Thyroid gland (tissue), 4 donors: ENCODE measurements at regions not wholly inside any gene's neighbourhood (a gene's known extent, or its start where the extent isn't known, plus 50 kb on each side); places are given as distances from the start of the nearest gene placed in this dataset.

Experiments used
- CTCF ChIP-seq, 6 experiments: fragments of 200-600 bp in 3 of 6; fragments of 450-650 bp in 3 of 6; sonication (generic) in 3 of 6; IDR thresholded peaks; one replicate each; pipeline ENCODE4 v1.5.1; 2016 to 2019; ENCODE audit warnings: antibody characterized with exemption in 6 of 6, mild to moderate bottlenecking in 2 of 6, inconsistent platforms in 1 of 6, moderate library complexity in 1 of 6
- POLR2A ChIP-seq, 2 donors: fragments of 450-650 bp; IDR thresholded peaks; one replicate each; pipeline ENCODE4 v1.6.1; 2017; ENCODE audit warnings: antibody characterized with exemption in 2 of 2, mild to moderate bottlenecking in 2 of 2, moderate library complexity in 1 of 2

- no peak for TF ChIP-seq CTCF (IDR thresholded peaks at IDR 0.05)
- TF ChIP-seq POLR2A (IDR thresholded peaks at IDR 0.05) = no peak
These were observed 66.5 kb upstream of the IGFBP5 start for GRCh38 chr2:216761809-216762208.
